NCI-H526 treated with DMSO at 0.1 percent for 48 hours (cell line): ENCODE measurements at regions not wholly inside any gene's neighbourhood (a gene's known extent, or its start where the extent isn't known, plus 50 kb on each side); places are given as distances from the start of the nearest gene placed in this dataset.

Source experiments
- DNase-seq: peaks from one replicate; lab custom pipeline; 2025; lab: John Stamatoyannopoulos, UW

DNA sequence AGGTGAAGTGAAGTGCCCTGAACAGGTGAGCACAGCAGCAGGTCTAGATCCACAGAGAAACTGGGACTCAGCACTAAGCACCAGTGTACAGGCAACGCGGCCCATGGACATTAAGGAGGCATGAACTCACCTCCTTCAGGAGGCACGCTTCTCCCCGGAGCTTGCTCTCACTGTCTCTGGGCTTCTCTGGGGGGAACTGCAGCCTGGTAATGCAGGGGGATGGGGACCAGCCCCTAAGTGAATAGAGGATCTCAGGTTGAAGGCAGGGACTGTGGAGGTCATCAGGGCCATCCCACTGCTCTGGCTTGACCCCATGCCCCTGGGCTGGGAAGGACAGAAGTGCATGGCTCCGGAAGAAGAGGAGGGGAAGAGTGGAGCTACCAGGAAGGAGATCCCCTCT, 495.6 kb upstream of the B3GAT1 start:
- DNase-seq: no peak

DNA sequence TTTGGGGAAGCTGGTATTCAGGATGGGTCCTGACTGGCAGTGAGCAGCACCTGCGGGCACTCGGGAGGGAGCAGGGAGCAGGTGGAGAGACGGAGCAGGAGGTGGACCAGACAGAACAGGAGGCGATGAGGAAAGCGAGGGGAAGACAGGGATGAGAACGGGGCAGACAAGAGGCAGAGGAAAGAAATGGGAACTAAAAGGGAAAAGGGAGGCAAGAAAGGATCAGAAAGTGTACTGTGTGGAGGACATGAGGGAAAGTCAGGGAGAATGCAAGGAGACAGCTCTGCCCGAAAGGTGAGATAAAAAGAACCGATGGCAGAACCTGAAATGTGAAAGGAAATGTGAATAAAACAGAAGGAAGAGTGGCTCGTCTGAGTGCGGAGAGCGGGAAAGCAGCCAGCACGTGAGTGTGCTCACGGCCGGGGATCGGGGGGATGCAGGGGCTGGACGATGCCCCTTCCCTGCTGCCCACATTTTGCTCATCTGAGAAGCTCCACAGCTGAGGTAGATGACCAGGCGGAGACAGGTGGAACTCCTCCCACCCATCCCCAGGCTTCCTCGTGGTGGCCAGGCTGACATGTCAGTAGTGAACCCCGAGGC, 494.4 kb upstream of the B3GAT1 start:
- DNase-seq: no peak

DNA sequence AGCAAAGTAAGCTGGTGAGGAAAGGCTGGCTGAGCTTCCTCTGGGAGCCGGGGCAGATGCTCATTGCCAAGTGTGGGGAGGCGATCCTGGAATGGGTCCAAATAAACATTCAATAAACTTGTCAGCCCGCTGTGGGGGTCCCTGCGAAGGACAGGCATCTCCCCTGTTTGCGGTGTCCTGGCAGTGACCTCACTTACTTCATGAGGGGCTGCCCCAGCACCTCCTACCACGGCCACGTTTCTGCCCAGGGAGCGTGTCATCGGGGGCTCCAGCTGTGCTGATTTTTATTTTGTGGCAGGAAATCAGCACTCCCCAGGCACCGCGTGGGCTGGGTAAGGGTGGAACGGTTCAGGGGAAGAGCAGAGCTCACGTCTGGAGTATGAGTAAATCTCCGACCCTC, 493.9 kb upstream of the B3GAT1 start:
- no peak for DNase-seq

DNA sequence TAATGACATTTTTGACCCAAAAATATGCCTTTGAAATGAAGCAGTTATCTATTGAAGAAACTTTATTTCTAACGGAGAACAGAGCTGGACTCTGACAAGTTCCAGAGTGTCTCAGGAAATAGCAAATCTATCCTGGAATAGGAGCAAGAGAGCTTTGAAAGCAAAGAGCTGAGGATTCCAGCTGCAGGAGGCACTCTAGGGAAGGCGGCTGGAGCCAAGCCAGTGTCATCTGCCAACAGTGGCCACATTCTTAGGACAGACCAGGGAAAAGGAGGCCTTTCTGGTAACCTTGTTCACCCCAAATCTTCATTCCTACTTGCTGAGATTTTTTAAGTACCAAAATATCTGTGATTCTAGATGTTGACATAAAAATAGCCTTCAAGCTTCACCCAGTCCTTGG, 493.5 kb upstream of the B3GAT1 start:
- DNase-seq: no peak

DNA sequence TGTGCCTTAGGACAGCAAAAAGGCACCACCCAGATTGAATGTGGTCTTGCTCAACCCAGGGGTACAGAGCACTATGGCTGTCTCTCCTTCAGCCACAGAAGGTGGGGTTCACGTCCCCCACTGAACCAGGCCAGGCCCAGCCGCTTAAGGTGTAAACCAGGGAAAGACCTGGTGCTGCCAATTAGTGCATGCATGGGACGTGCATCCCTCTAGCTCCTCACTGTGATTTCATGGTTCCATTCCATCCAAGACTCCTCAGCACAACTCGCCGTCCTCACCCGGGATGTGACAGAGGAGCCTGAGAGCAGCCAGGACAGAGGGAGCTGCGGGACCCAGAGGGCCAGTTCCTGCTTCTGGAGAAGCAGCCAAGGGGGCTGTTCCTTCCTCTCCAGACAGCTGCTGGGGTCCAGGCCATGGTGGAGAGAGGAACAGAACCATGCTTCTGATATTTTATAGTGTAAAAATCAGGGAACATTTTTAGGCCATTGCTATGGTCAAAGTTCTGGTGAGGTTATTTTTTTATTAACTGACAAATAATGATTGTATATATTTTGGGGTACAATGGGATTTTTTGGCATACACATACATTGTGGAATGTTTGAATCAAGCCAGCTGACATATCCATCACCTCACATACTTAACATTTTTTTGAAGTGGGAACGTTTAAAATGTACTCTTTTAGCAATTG, 492.2 kb upstream of the B3GAT1 start:
- no peak for DNase-seq

DNA sequence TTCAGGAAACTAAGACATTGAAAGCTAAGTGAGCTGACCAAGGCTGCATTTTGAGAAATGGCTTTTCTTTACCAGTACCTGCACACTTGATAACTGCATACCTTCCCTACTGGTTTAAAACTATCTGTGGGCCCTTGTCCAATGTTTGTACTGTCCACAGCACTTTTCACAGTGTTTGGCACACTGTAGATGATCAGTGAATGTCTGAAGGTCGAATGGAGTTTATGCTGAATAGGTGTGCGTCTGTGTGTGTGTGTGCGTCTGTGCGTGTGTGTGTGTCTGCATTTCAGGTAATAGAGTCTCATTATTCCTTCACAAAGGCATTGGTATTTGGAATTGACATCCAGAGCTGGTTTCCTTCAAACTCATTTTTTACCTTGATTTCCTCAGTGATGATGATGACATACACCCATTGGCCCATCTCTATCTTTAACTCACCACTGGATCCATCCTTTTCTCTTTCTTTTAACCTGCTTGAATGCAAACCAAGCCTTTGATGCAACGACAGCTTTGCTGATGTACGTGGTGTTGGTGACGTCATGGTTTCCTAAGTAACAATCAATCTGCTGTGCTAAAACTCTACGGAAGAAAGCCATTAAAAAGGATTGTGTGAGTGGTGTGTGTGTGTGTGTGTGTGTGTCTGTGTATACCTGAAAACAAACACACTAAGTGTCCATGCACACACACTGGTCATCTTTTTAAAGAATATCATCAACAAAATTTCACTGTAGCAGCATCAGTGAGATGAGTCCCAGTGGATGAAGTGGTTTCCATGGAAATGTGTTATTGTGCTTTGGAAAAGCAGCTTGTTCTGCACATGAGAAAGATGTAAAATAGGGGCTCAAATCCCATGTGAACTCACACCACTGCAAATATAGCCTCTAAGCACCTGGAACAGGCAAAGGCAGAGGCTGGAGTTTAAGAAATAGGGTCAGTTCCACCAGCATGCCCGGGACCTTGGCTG, 490.2 kb upstream of the B3GAT1 start:
- DNase-seq: no peak

DNA sequence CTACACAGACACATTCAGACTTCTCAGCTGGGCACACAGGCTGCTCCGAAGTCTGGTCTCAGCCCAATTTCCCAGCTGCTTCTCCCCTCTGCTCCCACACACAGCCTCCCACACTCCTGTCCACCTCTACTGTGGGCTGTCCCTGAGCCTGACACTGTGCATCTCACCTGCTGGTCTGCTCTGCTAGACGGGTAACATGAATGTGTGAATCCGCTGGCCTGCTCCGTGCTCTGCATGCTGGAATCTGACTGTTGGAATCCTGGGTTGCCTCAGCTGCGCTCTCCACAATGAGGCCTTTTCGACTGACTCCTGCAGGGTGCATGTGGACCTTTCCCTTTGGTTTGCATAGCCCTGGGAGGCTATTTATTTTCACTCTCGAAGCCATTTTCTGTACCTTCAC, 489.5 kb upstream of the B3GAT1 start:
- no peak for DNase-seq

DNA sequence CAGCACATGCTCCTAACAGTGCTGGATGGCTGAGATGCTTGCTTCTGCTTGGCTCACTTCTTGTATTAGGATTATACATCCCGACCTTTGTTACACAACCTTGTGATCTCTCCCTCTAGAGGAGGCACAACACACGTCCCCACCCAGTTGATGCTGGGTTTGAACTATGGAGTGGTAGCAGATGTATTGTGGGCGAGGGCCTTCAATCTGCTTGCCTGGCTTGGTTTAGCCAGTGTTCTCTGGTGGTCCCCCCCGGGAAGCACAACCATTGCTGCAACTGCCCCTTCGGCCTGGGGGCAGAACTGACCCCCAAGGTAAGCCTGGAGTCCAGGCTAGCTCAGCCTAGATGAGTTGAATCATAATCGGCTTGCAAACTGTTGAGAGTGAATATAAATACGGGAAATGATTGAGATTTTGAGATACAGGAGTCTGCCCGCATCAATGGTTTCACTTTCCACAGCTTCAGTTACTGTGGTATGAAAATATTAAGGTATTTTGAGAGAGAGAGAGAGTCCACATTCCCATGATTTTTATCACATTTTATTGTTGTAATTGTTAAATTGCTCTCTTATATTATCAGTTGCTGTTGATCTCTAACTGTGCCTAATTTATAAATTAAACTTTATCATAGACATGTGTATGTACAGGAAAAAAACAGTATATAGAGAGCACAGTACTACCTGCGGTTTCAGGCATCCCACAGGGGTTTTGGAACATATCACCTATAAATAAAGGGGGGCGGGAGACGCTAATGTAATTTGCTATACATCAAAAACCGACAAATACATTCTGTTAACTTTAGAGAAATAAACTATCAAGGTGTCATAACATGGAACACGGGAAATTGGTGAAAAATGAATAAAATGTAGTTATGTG, 482.0 kb upstream of the B3GAT1 start:
- DNase-seq: no peak

DNA sequence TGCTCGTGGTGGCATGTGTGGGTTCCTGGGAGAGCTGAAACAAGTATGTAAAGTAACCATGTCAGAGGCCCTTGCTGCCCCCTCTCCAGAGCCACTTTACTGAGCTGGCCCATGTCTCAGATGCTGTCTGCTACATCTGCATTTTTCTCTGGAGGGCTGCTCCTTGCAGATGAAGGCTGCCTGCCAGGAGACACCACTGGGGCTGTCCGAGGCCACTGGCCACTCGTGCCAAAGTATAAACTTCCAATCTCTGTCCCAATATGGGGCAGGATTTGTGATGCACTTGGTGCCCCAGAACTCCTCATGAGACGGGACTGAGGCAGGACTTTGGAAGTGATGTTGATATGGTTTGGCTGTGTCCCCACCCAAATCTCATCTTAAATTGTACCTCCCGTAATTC, 478.4 kb upstream of the B3GAT1 start:
- no peak for DNase-seq

DNA sequence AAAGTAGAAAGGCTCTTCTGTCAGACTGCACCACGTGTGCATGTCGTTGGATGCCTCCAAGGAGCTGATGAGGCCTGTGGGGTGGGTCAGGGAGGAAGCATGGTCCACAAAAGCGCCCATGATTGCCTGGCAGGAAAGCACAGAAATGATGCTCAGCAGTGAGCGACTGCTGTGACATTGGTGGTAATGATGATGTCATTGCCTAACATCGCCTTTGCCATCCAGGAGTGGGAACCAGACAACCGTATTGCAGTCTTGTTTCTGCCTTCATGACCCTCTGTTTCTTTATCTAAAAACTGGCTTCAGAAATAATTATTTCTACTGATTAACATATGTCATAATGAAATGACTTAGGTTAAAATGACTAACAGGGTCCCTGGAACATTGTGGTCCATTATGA, 477.8 kb upstream of the B3GAT1 start:
- no peak for DNase-seq

DNA sequence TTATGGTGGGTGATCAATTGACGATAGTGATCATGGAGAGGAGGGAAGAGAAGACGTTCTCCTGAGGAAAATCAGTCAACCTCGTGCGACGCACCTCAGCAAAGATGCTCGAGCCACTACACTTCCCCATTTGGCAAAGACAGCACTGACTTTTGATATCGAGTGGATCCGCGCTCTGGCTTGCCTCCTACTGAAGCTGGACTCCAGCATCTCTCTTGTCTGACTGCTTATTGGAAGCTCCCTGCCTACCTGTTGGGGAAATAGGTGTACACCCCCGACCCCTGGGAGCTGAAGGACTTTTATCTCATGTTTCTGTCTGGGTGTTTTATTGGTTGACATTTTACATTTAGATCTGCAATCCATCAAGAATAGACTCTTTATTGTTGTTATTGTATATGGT, 476.8 kb upstream of the B3GAT1 start:
- no peak for DNase-seq

DNA sequence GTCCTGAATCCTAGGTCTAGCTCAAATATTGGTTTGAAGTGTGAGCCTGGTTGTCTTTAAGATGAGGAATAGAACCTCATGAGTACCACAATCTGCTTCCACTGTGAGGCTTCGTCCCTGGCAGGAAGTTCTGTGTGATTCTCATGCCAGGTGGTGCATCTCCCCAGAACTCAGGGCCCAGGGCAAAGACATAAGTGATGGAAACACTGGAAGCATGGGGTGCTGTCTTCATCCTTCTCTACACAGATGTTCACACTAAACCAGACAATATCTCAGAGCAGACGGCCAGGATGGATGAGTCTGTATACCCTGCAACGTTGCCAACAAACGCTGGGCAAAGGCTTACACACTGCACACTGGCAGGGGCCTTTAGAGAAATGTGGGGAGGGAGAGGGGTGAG, 475.9 kb upstream of the B3GAT1 start:
- DNase-seq: no peak

DNA sequence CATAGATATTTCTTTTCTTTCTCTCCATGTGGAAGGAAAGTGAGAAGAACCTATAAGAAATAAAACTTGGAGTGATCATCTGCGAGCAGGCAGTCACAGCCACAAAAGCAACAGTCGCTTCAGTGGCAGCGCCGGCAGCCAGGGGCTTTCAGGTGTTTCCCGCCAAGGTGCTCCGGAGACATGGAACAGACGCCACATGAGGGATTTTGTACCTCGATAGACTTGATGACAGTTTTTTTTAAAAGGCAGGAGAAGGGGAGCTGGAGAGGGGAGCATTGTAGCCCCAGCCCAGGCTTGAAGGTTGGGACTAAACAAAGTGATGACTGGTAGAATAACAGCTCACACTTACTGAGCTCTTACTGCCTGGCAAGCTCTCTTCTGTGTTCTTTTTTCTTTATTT, 471.4 kb upstream of the B3GAT1 start:
- DNase-seq: no peak

DNA sequence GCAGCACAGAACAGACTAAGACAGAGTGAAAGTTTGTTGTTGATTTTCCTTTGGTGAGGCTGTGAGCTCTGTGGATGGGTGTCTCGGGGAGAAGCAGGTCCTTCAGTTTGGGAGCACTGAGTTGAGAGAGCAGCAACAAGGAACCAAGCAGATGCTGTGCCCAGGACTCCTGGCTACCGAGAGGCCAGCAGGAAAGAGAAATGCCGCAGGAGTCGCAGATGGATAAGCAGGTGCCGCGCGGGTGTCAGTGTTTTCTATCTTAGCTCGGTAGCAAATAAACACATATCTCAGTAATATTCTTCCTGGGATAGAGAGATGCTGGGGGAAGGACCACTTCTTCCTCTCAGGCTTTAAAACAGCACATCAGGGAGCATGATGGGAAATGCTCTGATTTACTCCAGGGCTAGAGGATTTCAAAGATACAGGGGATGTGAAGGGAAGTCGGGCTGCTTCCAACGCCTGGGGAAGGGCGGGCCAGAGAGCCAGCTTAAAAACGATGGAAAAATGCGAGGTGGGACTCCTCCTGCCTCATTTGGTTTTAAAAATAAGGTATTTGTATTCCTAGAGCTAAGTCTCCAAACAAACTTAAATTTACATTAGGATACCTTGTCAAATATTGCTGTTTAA, 470.7 kb upstream of the B3GAT1 start:
- no peak for DNase-seq

DNA sequence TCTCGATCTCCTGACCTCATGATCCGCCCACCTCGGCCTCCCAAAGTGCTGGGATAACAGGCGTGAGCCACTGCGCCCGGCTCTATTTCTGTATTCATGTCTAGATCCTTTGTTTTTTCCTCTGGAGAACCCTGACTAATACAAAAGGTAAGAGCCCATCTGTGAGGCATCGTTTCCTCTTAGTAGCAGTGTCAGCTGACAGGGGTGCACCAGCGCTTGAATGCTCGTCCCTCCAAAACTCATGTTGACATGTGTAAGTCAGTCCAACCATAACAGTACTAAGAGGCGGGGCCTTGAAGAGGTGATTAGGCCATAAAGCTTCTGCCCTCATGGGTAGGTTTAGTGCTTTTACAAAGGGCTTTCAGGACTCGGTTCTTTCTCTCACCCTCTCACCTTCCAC, 470.1 kb upstream of the B3GAT1 start:
- DNase-seq: no peak

DNA sequence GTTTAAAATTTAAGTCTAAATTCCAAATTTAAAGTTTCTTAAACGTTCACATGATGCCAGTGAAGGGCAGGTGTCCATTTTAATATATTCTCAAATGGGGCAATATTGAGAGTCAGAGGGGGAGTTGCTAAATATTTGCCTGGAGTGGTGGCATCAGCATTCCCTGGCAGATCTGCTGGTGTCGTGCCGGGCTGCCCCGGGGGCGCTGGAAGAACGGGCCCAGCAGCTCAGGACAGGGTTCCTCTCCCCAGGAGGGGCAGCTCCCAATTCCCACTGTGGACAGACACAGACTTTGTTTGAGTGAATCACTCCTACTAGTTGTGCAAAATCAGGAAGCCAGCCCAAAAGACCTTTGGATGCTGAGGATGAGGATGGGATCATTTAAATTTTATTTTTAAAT, 468.7 kb upstream of the B3GAT1 start:
- DNase-seq: no peak

DNA sequence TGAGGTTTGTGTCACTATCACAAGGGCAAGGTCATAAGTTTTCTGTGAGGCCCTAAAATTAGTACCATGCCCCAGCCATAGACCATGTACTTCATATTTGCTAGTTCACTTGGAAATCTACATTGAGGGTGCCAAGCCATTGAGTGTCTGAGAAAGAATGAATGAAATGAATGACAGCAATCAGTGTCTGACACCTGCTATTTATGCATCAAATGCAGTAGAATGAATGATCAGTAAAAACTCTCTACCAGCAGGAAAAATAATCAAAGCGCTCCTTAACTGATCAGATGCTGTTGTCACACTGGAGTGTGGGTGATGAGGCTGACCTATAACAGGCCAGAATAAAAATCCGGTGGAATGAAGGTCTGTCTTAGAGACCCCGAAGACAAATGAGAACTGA, 467.9 kb upstream of the B3GAT1 start:
- no peak for DNase-seq

DNA sequence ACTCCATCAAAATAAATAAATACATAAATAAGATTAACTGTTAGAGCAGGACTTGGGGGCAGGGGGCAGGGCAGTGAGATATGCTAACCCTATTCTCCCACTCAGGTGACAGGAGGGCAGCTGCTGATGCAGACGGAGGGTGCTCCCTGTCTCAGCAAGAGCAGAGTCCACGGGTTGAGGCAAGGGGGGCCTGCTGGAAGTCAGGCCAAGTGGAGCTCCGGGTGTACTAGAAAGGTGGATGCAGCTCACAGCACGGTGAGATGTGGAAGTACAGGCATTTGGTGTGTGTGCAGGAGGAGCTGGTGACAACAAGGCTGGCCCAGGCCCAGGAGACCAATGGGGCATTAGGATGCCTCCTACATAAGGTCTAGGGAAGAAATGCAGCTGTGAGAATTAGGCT, 467.3 kb upstream of the B3GAT1 start:
- DNase-seq: no peak

DNA sequence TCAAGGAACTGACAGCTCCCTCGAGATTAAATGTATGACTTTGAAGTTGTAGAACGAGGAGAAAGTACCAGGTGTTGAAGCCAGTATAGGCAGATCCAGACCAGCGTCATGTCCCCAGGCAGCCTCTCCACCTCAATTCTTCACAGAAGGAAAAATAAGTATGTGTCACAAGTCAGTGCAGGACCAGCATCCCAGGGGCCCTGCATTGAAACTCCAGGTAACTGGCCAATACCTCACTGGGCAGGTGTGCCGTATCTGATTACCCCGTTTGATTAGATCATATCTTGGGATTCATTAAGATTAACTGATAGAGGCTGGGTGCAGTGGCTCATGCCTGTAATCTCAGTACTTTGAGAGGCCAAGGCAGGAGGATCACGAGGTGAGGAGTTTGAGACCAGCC, 466.7 kb upstream of the B3GAT1 start:
- DNase-seq: no peak

DNA sequence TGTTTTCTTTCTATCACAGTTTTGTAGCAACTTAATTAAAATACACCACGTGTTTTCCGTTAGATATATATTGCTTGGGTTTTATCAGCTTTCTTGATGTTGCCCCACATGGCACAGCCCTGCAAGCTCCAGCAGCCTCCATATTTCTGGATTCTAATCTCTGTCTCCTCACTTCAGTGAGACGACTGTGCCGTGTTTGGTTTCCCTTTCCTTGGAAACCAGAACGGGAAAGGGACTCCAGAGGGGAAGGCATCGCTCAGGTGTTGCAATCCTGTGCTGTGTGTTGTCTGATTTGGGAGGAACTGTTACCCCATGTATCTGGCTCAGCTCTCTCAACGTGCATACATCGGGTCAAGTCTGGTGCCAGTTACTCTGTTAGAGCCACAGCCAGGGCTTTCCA, 464.2 kb upstream of the B3GAT1 start:
- DNase-seq: no peak

DNA sequence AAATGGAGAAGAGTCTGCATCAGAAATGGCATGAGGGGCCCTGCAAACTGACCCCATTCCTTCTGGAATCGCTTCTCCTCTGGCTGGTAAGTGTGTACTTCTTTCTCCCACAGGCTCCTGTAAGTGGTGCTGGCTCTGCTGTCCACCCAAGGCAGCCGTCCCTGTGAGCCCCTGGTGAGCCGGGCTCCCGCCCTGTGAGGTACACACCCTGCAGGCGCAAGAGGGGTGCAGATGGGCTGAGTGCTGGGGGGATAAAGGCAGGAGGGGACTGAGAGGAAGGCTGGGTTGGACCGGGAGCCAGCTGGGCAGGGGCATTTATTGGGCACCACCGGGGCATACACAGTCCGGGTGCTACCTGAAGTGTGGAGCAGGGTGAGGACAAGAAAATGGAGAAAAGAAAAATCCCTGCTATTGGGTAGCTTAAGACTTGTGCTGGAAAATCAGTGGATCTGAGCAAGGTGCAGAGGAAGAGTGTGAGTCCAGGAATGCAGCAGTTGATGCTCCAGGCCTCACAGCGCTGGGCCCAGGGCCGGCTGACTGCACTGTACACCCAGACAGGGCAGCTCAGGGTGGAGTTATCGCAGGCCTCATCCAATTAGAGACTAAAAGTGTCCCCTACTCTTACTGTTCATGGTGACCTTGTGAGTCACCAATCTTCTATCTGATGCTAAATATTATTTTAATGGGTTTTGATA, 455.1 kb upstream of the B3GAT1 start:
- no peak for DNase-seq
